ENCODE measurements at regions not wholly inside any gene's neighbourhood (a gene's known extent, or its start where the extent isn't known, plus 50 kb on each side); places are given as distances from the start of the nearest gene placed in this dataset.
A peak's percentile ranks its signal among the peaks of the same experiment; 100 is the strongest.

GRCh38 chr1:234896477-234897389, 231.9 kb downstream of the TOMM20 start:
- H3K79me2 ChIP-seq (ENCODE audit: insufficient read depth, low read length), result no peaks in the 10 kb centered on the region
- TF ChIP-seq EZH2 (IDR thresholded peaks at IDR 0.05; ENCODE audit: insufficient read depth, low read length) (no peak), CTCF (IDR thresholded peaks at IDR 0.05; ENCODE audit: insufficient read depth, low read depth, low read length) (no peak)
- H3K27me3 Mint-ChIP-seq (ENCODE audit: low read depth, unreplicated experiment), result no peaks in the 10 kb centered on the region
- no peak for FAIRE-seq
- H3K4me3 Mint-ChIP-seq (ENCODE audit: unreplicated experiment), result no peak overlapping the region
- DNase-seq (ENCODE audit: low read depth), result peak; percentile 70
- H3K36me3 Mint-ChIP-seq (ENCODE audit: low read depth, unreplicated experiment), result no peaks in the 10 kb centered on the region
- peaks cover 36% of the 10 kb centered on the region for H3K4me1 Mint-ChIP-seq (ENCODE audit: low read depth, unreplicated experiment)
- no peaks in the 10 kb centered on the region for H3K9me3 ChIP-seq (ENCODE audit: insufficient read depth, low read depth, low read length)
- peak overlapping the region; percentile 18 for H3K4me2 ChIP-seq (ENCODE audit: low read length)
- H3K36me3 ChIP-seq (ENCODE audit: insufficient read depth, low read length), result no peaks in the 10 kb centered on the region
- no peak overlapping the region for H3K27ac Mint-ChIP-seq (ENCODE audit: unreplicated experiment)
- no peak overlapping the region for H3K4me3 ChIP-seq (ENCODE audit: insufficient read depth, low read depth, low read length)
- no peaks in the 10 kb centered on the region for H3K27me3 ChIP-seq (ENCODE audit: insufficient read depth, low read length)
- H3K27ac ChIP-seq (ENCODE audit: low read depth, low read length), result peak overlapping the region; percentile 16
- H3K9me3 Mint-ChIP-seq (ENCODE audit: unreplicated experiment), result peaks cover 7% of the 10 kb centered on the region
- peak overlapping the region; percentile 19 for H3K9ac ChIP-seq (ENCODE audit: low read length)
- H2AFZ ChIP-seq (ENCODE audit: low read depth, low read length), result no peak overlapping the region
- no peaks in the 10 kb centered on the region for H4K20me1 ChIP-seq (ENCODE audit: insufficient read depth, low read length)
- peaks cover 43% of the 10 kb centered on the region for H3K4me1 ChIP-seq (ENCODE audit: insufficient read depth, low read length)

GRCh38 chr1:234893725-234894630, 234.7 kb downstream of the TOMM20 start:
- no peak overlapping the region for H3K4me3 Mint-ChIP-seq (ENCODE audit: unreplicated experiment)
- H3K9me3 ChIP-seq (ENCODE audit: insufficient read depth, low read depth, low read length), result no peaks in the 10 kb centered on the region
- H3K27ac Mint-ChIP-seq (ENCODE audit: unreplicated experiment), result peak overlapping the region; percentile 20
- H3K27me3 ChIP-seq (ENCODE audit: insufficient read depth, low read length), result no peaks in the 10 kb centered on the region
- peak overlapping the region; percentile 36 for H2AFZ ChIP-seq (ENCODE audit: low read depth, low read length)
- H3K27me3 Mint-ChIP-seq (ENCODE audit: low read depth, unreplicated experiment), result peaks cover 3% of the 10 kb centered on the region
- no peaks in the 10 kb centered on the region for H3K79me2 ChIP-seq (ENCODE audit: insufficient read depth, low read length)
- DNase-seq (ENCODE audit: low read depth), result peak; percentile 80
- H3K36me3 ChIP-seq (ENCODE audit: insufficient read depth, low read length), result no peaks in the 10 kb centered on the region
- H3K36me3 Mint-ChIP-seq (ENCODE audit: low read depth, unreplicated experiment), result no peaks in the 10 kb centered on the region
- no peak overlapping the region for H3K4me3 ChIP-seq (ENCODE audit: insufficient read depth, low read depth, low read length)
- TF ChIP-seq CTCF (IDR thresholded peaks at IDR 0.05; ENCODE audit: insufficient read depth, low read depth, low read length) (no peak), EZH2 (IDR thresholded peaks at IDR 0.05; ENCODE audit: insufficient read depth, low read length) (no peak)
- H3K27ac ChIP-seq (ENCODE audit: low read depth, low read length), result peak overlapping the region; percentile 75
- no peak for FAIRE-seq
- no peaks in the 10 kb centered on the region for H4K20me1 ChIP-seq (ENCODE audit: insufficient read depth, low read length)
- H3K4me1 Mint-ChIP-seq (ENCODE audit: low read depth, unreplicated experiment), result peaks cover 17% of the 10 kb centered on the region
- H3K4me2 ChIP-seq (ENCODE audit: low read length), result peak overlapping the region; percentile 28
- H3K4me1 ChIP-seq (ENCODE audit: insufficient read depth, low read length), result peaks cover 31% of the 10 kb centered on the region
- peak overlapping the region; percentile 50 for H3K9ac ChIP-seq (ENCODE audit: low read length)
- H3K9me3 Mint-ChIP-seq (ENCODE audit: unreplicated experiment), result peaks cover 3% of the 10 kb centered on the region

Data from astrocyte (in vitro differentiated cells and primary cell).